ENCODE measurements at regions not wholly inside any gene's neighbourhood (a gene's known extent, or its start where the extent isn't known, plus 50 kb on each side); places are given as distances from the start of the nearest gene placed in this dataset.

DNA sequence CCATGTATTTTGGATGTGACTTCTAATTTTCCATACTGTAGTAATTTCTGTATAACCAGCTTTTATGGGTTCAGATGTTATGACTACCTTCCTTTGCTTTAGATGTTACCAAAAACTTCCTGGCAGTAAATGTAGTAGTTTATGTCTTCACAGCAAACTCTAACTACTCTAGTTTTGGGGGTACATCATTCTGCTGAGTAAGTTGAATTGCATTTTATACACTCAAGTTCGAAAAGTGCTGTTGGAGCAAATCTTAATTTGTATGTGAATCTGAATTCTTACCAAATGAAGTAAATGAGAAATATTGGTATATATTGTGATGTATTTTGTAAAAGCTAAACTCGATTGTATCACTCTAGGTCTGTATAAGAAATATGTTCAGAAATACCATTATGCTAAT, 728.3 kb upstream of the CDH8 start:
- no peak overlapping the region for H2BK15ac ChIP-seq (ENCODE audit: low read depth, low read length)
- H3K9me3 ChIP-seq (ENCODE audit: control insufficient read depth, low read depth, low read length), result no peaks in the 10 kb centered on the region

More for the DNA sequence above, 728.3 kb upstream of the CDH8 start:
- H3K4me1 ChIP-seq (ENCODE audit: insufficient read depth, low read length), result no peaks in the 10 kb centered on the region
- no peak overlapping the region for H3K23ac ChIP-seq (ENCODE audit: insufficient read length, low read depth, low read length)
- H4K20me1 ChIP-seq (ENCODE audit: control insufficient read depth, insufficient read depth, insufficient read length), result no peaks in the 10 kb centered on the region
- no peak overlapping the region for H4K91ac ChIP-seq (ENCODE audit: insufficient read length, low read depth, low read length)
- no peak overlapping the region for H4K8ac ChIP-seq (replicated peaks; ENCODE audit: insufficient read length, low read depth, low read length)
- H4K5ac ChIP-seq (ENCODE audit: insufficient read length, low read depth, low read length), result no peak overlapping the region
- no peak overlapping the region for H2BK20ac ChIP-seq (ENCODE audit: low read depth, low read length, poor library complexity, severe bottlenecking)
- H2AFZ ChIP-seq (ENCODE audit: low read length), result no peak overlapping the region
- no peaks in the 10 kb centered on the region for H3K27me3 ChIP-seq (ENCODE audit: insufficient read depth, low read length)
- WGBS (ENCODE audit: extremely low coverage, insufficient read length, low lambda C conversion rate), result no CpG with 5 or more reads among the region's 2 CpGs
- no peak overlapping the region for H2BK12ac ChIP-seq (ENCODE audit: insufficient read length, low read depth, low read length)
- H3K23me2 ChIP-seq (ENCODE audit: insufficient read length, low read depth, low read length, poor library complexity, severe bottlenecking), result no peaks in the 10 kb centered on the region
- H3K18ac ChIP-seq (ENCODE audit: insufficient read length, low read depth, low read length), result no peak overlapping the region
- H3K14ac ChIP-seq (ENCODE audit: insufficient read depth, low read length), result no peak overlapping the region
- no peak overlapping the region for H3K9ac ChIP-seq (ENCODE audit: extremely low read depth, insufficient read length, low read length)
- no peak overlapping the region for H2BK5ac ChIP-seq (ENCODE audit: insufficient read length, low read length)
- H3K4me2 ChIP-seq (ENCODE audit: insufficient read depth, insufficient read length, low read length), result no peak overlapping the region
- H3T11ph ChIP-seq (ENCODE audit: low read length), result no peak overlapping the region
- H3K4me3 Mint-ChIP-seq, result no peak overlapping the region
- H3K4me1 Mint-ChIP-seq, result no peaks in the 10 kb centered on the region
- H3K27ac ChIP-seq (ENCODE audit: insufficient read length, low read depth, low read length), result no peak overlapping the region
- H3K36me3 Mint-ChIP-seq (ENCODE audit: insufficient read depth in 1 of 3, low read depth in 3 of 3), result no peaks in the 10 kb centered on the region
- no peaks in the 10 kb centered on the region for H3K9me3 Mint-ChIP-seq
- H3K4ac ChIP-seq (ENCODE audit: low read depth, low read length), result no peak overlapping the region
- no peak overlapping the region for H2BK120ac ChIP-seq (ENCODE audit: low read depth, low read length, poor library complexity, severe bottlenecking)
- DNase-seq, result no peak
- H3K56ac ChIP-seq (ENCODE audit: insufficient read length, low read depth, low read length), result no peak overlapping the region
- no peaks in the 10 kb centered on the region for H3K79me1 ChIP-seq (ENCODE audit: insufficient read depth, low read depth, low read length, poor library complexity, severe bottlenecking)
- TF ChIP-seq, protein P1, sequence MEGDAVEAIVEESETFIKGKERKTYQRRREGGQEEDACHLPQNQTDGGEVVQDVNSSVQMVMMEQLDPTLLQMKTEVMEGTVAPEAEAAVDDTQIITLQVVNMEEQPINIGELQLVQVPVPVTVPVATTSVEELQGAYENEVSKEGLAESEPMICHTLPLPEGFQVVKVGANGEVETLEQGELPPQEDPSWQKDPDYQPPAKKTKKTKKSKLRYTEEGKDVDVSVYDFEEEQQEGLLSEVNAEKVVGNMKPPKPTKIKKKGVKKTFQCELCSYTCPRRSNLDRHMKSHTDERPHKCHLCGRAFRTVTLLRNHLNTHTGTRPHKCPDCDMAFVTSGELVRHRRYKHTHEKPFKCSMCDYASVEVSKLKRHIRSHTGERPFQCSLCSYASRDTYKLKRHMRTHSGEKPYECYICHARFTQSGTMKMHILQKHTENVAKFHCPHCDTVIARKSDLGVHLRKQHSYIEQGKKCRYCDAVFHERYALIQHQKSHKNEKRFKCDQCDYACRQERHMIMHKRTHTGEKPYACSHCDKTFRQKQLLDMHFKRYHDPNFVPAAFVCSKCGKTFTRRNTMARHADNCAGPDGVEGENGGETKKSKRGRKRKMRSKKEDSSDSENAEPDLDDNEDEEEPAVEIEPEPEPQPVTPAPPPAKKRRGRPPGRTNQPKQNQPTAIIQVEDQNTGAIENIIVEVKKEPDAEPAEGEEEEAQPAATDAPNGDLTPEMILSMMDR (conservative IDR thresholded peaks at IDR 0.05), result no peak
- H3K79me2 ChIP-seq (ENCODE audit: insufficient read depth, low read length), result no peaks in the 10 kb centered on the region
- no peak overlapping the region for H2AK5ac ChIP-seq (ENCODE audit: insufficient read length, low read length)
- H3K27ac Mint-ChIP-seq, result no peak overlapping the region
- H3K27me3 Mint-ChIP-seq (ENCODE audit: low read depth), result no peaks in the 10 kb centered on the region

All from H9 (cell line).